GM10248 (cell line): ENCODE measurements at regions not wholly inside any gene's neighbourhood (a gene's known extent, or its start where the extent isn't known, plus 50 kb on each side); places are given as distances from the start of the nearest gene placed in this dataset.

Experiments
- CTCF ChIA-PET: fragments of 300-600 bp; sonication (Branson Sonifier 250); formaldehyde crosslinking; extraction: SDS; loops from one replicate; lab custom pipeline; 2021; ENCODE audit warnings: antibody characterized with exemption; lab: Yijun Ruan, JAX
- POLR2A ChIA-PET: fragments of 350-650 bp; sonication (Branson Sonifier 250); formaldehyde crosslinking; extraction: SDS; loops from one replicate; lab custom pipeline; 2020; ENCODE audit warnings: antibody characterized with exemption; lab: Yijun Ruan, JAX
- DNase-seq: peaks from one replicate; pipeline ENCODE4 v3.0.0; 2012; ENCODE audit errors: extremely low spot score
- TF ChIP-seq, protein P1 (sequence below): IDR thresholded peaks from 2 replicates; pipeline ENCODE4 v1.5.1; 2012; ENCODE audit warnings: mild to moderate bottlenecking, low read depth; ENCODE audit errors: extremely low read depth, missing control alignments, control extremely low read depth

DNA sequence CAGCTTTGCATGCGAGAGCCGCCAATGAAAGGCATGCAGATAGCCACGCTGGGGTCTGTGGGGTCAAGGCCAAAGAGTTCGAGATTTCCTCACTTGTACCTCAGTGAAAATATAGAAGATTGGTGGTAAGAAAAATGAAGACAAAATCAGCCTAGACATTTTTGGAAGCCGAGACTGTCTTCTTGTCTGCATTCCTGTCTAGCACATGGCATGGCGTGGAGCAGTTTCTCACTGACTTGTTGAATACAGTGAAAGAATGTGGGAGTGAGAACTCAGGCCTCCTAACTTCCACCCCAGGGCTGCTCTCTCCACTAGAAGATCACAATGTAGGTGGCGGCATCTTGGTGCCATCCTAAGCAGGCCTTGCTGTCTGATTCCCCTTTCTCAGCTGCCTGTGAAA is 740.8 kb upstream of the HS6ST1 start:
- ChIA-PET POLR2A (no interaction called here), CTCF (no interaction called here)
- TF ChIP-seq, protein P1, sequence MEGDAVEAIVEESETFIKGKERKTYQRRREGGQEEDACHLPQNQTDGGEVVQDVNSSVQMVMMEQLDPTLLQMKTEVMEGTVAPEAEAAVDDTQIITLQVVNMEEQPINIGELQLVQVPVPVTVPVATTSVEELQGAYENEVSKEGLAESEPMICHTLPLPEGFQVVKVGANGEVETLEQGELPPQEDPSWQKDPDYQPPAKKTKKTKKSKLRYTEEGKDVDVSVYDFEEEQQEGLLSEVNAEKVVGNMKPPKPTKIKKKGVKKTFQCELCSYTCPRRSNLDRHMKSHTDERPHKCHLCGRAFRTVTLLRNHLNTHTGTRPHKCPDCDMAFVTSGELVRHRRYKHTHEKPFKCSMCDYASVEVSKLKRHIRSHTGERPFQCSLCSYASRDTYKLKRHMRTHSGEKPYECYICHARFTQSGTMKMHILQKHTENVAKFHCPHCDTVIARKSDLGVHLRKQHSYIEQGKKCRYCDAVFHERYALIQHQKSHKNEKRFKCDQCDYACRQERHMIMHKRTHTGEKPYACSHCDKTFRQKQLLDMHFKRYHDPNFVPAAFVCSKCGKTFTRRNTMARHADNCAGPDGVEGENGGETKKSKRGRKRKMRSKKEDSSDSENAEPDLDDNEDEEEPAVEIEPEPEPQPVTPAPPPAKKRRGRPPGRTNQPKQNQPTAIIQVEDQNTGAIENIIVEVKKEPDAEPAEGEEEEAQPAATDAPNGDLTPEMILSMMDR: no peak
- no peak for DNase-seq

- ChIA-PET POLR2A (no interaction called here), CTCF (interaction anchor here (1.2 to 1.5 kb wide), 2 partner anchors 11 to 114 kb away, joined by 3 read pairs; no protein-coding TSS in a partner anchor)
- DNase-seq: peak; percentile 60
- TF ChIP-seq, protein P1: no peak
Measured at GRCh38 chr2:129061069-129061768, 742.6 kb upstream of the HS6ST1 start.

- POLR2A ChIA-PET: no interaction called here
- TF ChIP-seq, protein P1: no peak
- DNase-seq: no peak
- CTCF ChIA-PET: interaction anchor here (1.2 to 1.5 kb wide), 3 partner anchors 12 to 113 kb away, joined by 3 read pairs; no protein-coding TSS in a partner anchor
Measured at GRCh38 chr2:129061769-129062121, 743.1 kb upstream of the HS6ST1 start.

DNA sequence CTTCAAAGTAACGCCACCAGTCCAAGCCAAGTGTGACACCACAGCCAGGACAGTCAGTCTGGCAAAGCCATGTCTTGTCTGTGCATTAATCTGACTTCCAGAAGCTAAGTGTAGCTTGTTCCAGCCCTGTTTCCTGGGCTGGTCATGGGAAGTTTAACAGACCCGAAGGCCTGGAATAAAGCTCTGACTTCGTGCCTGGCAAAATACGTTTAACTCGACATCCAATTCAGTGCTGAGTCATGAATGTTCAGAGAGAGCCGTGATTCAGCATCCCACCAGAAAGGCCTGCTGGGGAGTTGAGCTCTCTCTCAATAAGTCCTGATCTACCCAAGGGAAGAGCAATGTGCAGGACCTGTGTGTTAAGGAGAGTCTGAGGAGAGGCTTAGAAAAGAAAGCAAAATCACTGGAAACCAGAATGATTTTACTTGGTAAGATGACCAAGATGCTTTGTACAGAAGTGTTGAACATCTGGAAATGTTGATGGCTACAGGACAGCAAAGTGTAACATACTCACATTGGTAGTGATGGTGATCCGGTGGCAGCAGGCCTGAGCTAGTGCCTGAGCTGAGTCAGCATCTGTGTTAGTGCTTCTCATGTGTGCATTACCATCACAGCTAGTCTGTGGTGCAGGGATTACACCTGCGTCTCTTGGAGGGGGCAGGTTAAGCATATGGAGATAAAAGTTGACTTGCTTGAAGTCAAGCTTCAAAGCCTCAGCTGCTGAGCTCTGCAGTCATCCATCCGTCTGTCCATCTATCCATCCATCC is 743.7 kb upstream of the HS6ST1 start:
- ChIA-PET POLR2A (no interaction called here), CTCF (interaction anchor here (1.2 to 1.5 kb wide), 4 partner anchors 12 to 113 kb away, joined by 3 read pairs; no protein-coding TSS in a partner anchor)
- no peak for DNase-seq
- TF ChIP-seq, protein P1: no peak

DNA sequence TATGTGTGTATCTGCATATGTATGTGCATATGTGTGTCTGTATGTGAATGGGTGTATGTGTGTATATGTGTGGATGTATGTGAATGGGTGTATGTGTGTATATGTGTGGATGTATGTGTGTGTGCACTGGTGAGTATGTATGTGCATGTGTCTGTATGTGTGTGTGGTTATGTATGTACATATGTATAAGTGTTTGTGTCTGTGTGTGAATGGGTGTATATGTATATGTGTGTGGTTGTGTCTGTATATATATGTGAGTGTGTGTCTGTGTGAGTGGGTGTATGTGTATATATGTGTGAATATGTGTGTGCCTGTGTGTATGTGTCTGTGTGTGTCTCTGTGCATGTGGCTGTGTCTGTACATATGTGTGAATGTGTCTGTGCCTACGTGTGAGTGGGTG is 748.4 kb upstream of the HS6ST1 start:
- CTCF ChIA-PET: no interaction called here
- TF ChIP-seq, protein P1: no peak
- POLR2A ChIA-PET: no interaction called here
- no peak for DNase-seq

DNA sequence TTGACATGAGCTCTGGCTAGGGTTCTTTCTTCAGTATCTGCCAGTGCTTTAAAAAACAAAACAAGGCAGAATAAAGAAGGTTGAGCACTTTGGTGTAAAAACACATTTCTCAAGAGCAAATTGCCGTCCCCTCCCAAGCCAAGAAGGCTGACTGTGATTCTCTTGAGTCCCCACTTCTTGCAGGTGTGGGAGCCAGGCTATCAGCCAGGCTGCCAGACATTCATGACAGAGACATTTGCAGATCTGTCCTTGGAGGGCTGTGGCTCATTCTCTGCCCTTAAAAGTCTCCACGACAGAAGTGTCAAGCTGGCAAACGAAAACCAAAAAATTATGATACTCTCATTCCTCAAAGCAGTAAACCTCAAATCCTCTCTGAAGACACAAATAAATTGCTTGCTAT is 749.3 kb upstream of the HS6ST1 start:
- TF ChIP-seq, protein P1: no peak
- POLR2A ChIA-PET: no interaction called here
- CTCF ChIA-PET: interaction anchor here (0.7 kb wide), 1 partner anchor 95 kb away, joined by 3 read pairs; no protein-coding TSS in a partner anchor
- no peak for DNase-seq
